Neural cell (in vitro differentiated cells): ENCODE measurements at regions not wholly inside any gene's neighbourhood (a gene's known extent, or its start where the extent isn't known, plus 50 kb on each side); places are given as distances from the start of the nearest gene placed in this dataset.

ENCODE experiments used
- H2AFZ ChIP-seq: fragments of 200-600, 300-800 bp; sonication (generic), shearing (Covaris generic); 2 replicates; pipeline ENCODE4 v1.6.0; 2014; ENCODE audit warnings: low read depth, mild to moderate bottlenecking, antibody characterized with exemption, low read length, moderate library complexity
- H3F3A ChIP-seq: fragments of 200-600 bp; shearing (Covaris generic); 2 replicates; pipeline ENCODE4 v1.6.1; 2016; ENCODE audit warnings: mild to moderate bottlenecking, moderate library complexity, mixed read lengths, antibody characterized with exemption, low read length; ENCODE audit not compliant: insufficient read depth, poor library complexity, severe bottlenecking
- H3K27ac ChIP-seq: fragments of 200-600, 300-800 bp; sonication (generic), shearing (Covaris generic); 2 replicates; pipeline ENCODE4 v1.5.1; 2014; ENCODE audit warnings: mild to moderate bottlenecking, low read length, moderate library complexity
- H3K27me3 ChIP-seq: fragments of 300-800, 200-600 bp; sonication (generic), shearing (Covaris generic); 2 replicates; pipeline ENCODE4 v1.6.0; 2014; ENCODE audit warnings: mild to moderate bottlenecking, low read depth, low read length, moderate library complexity; ENCODE audit not compliant: insufficient read depth
- H3K36me3 ChIP-seq: fragments of 300-800, 200-600 bp; sonication (generic), shearing (Covaris generic); 2 replicates; pipeline ENCODE4 v1.5.1; 2014; ENCODE audit warnings: mild to moderate bottlenecking, antibody characterized with exemption, low read length, moderate library complexity; ENCODE audit not compliant: insufficient read depth
- H3K4me2 ChIP-seq: fragments of 300-800, 200-600 bp; sonication (generic), shearing (Covaris generic); 2 replicates; pipeline ENCODE4 v1.6.0; 2014; ENCODE audit warnings: mild to moderate bottlenecking, low read length
- H3K4me3 ChIP-seq: fragments of 300-800, 200-600 bp; sonication (generic), shearing (Covaris generic); 2 replicates; pipeline ENCODE4 v1.5.1; 2014; ENCODE audit warnings: mild to moderate bottlenecking, low read length, moderate library complexity
- H3K79me2 ChIP-seq: fragments of 200-600 bp; shearing (Covaris generic); replicated peaks from 2 replicates; pipeline ENCODE4 v1.6.0; 2014; ENCODE audit warnings: mild to moderate bottlenecking, low read length, moderate library complexity; ENCODE audit not compliant: insufficient read depth
- H3K9ac ChIP-seq: fragments of 300-800, 200-600 bp; sonication (generic), shearing (Covaris generic); 2 replicates; pipeline ENCODE4 v1.6.1; 2016; ENCODE audit warnings: mild to moderate bottlenecking, low read length, mixed read lengths
- H3K9me2 ChIP-seq: fragments of 200-600 bp; shearing (Covaris generic); 2 replicates; pipeline ENCODE4 v1.6.1; 2016; ENCODE audit warnings: mild to moderate bottlenecking, low read length, mixed read lengths; ENCODE audit not compliant: insufficient read depth
- H3K9me3 ChIP-seq: fragments of 200-600, 300-800 bp; sonication (generic), shearing (Covaris generic); 2 replicates; pipeline ENCODE4 v1.6.1; 2016; ENCODE audit warnings: mild to moderate bottlenecking, mixed run types, low read length, moderate library complexity, mixed read lengths
- H4K20me1 ChIP-seq: fragments of 200-600 bp; shearing (Covaris generic); 2 replicates; pipeline ENCODE4 v1.6.1; 2016; ENCODE audit warnings: mild to moderate bottlenecking, mixed run types; ENCODE audit not compliant: insufficient read depth
- CTCF ChIP-seq: fragments of 450-650 bp; IDR thresholded peaks from 2 replicates; pipeline ENCODE4 v1.5.1; 2014; ENCODE audit warnings: antibody characterized with exemption, mild to moderate bottlenecking, moderate library complexity; ENCODE audit not compliant: poor library complexity, severe bottlenecking
- EP300 ChIP-seq: fragments of 450-650 bp; conservative IDR thresholded peaks from 2 replicates; pipeline ENCODE4 v1.6.1; 2014; ENCODE audit warnings: antibody characterized with exemption, mild to moderate bottlenecking, moderate library complexity; ENCODE audit not compliant: poor library complexity, severe bottlenecking
- EZH2 ChIP-seq: fragments of 200-600, 300-800 bp; shearing (Covaris generic), sonication (generic); IDR thresholded peaks from 2 replicates; pipeline ENCODE4 v1.6.1; 2014; ENCODE audit warnings: antibody characterized with exemption, low read length, borderline replicate concordance, mild to moderate bottlenecking; ENCODE audit not compliant: insufficient read depth, poor library complexity, severe bottlenecking
- MXI1 ChIP-seq: fragments of 450-650 bp; conservative IDR thresholded peaks from 2 replicates; pipeline ENCODE4 v1.6.1; 2014; ENCODE audit warnings: antibody characterized with exemption, mild to moderate bottlenecking; ENCODE audit not compliant: poor library complexity, severe bottlenecking
- POLR2AphosphoS5 ChIP-seq: IDR thresholded peaks from 2 replicates; pipeline ENCODE4 v1.6.1; 2012
- RAD21 ChIP-seq: fragments of 450-650 bp; conservative IDR thresholded peaks from 2 replicates; pipeline ENCODE4 v1.6.1; 2014; ENCODE audit warnings: antibody characterized with exemption, mild to moderate bottlenecking, moderate library complexity
- SMC3 ChIP-seq: fragments of 450-650 bp; conservative IDR thresholded peaks from 2 replicates; pipeline ENCODE4 v1.6.1; 2014; ENCODE audit warnings: antibody characterized with exemption, mild to moderate bottlenecking, moderate library complexity; ENCODE audit not compliant: poor library complexity
- TAF1 ChIP-seq: IDR thresholded peaks from 2 replicates; pipeline ENCODE4 v1.6.1; 2012; ENCODE audit warnings: low read depth
- TF ChIP-seq, protein P1 (sequence below): IDR thresholded peaks from 2 replicates; pipeline ENCODE4 v1.6.1; 2012; ENCODE audit warnings: borderline replicate concordance

- Histone ChIP-seq H3K9me2 (no peaks in the 10 kb centered on the region), H3F3A (no peaks in the 10 kb centered on the region), H3K36me3 (no peaks in the 10 kb centered on the region), H3K9me3 (no peaks in the 10 kb centered on the region), H2AFZ (no peak overlapping the region), H3K9ac (no peak overlapping the region), H3K27ac (no peak overlapping the region), H3K27me3 (no peaks in the 10 kb centered on the region), H4K20me1 (no peaks in the 10 kb centered on the region), H3K79me2 (no peaks in the 10 kb centered on the region), H3K4me3 (no peak overlapping the region), H3K4me2 (no peak overlapping the region)
- TF ChIP-seq EP300 (no peak), SMC3 (no peak), RAD21 (no peak), TAF1 (no peak), CTCF (no peak), POLR2AphosphoS5 (no peak), EZH2 (no peak), MXI1 (no peak)
- TF ChIP-seq, protein P1, sequence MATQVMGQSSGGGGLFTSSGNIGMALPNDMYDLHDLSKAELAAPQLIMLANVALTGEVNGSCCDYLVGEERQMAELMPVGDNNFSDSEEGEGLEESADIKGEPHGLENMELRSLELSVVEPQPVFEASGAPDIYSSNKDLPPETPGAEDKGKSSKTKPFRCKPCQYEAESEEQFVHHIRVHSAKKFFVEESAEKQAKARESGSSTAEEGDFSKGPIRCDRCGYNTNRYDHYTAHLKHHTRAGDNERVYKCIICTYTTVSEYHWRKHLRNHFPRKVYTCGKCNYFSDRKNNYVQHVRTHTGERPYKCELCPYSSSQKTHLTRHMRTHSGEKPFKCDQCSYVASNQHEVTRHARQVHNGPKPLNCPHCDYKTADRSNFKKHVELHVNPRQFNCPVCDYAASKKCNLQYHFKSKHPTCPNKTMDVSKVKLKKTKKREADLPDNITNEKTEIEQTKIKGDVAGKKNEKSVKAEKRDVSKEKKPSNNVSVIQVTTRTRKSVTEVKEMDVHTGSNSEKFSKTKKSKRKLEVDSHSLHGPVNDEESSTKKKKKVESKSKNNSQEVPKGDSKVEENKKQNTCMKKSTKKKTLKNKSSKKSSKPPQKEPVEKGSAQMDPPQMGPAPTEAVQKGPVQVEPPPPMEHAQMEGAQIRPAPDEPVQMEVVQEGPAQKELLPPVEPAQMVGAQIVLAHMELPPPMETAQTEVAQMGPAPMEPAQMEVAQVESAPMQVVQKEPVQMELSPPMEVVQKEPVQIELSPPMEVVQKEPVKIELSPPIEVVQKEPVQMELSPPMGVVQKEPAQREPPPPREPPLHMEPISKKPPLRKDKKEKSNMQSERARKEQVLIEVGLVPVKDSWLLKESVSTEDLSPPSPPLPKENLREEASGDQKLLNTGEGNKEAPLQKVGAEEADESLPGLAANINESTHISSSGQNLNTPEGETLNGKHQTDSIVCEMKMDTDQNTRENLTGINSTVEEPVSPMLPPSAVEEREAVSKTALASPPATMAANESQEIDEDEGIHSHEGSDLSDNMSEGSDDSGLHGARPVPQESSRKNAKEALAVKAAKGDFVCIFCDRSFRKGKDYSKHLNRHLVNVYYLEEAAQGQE: no peak
Measured at GRCh38 chr13:64626105-64626504, 2604.0 kb downstream of the PCDH9 start.

DNA sequence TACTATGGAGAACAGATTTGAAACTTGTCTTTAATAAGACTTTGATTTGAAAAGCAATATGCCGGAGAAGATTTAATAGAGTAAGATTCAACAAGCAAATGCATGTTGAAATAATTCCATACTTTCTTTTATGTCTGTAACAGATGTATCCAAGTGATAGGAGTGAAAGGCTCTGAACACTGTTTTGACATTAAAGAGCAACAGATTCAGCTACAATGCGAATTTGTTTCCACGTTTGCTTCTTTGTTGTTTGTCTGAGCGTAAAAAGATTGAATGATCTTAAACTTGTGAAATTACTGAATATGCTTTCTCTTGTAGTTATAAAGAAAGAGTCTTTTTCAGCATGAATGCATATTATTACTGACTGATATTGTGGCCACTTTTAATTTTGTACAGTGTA, 2612.9 kb downstream of the PCDH9 start:
- TF ChIP-seq MXI1 (no peak), POLR2AphosphoS5 (peak; percentile 68), CTCF (no peak), SMC3 (no peak), EP300 (peak; percentile 31)
- Histone ChIP-seq H3K4me3 (no peak overlapping the region), H2AFZ (no peak overlapping the region), H4K20me1 (no peaks in the 10 kb centered on the region), H3K27ac (no peak overlapping the region), H3K4me2 (no peak overlapping the region), H3K79me2 (no peaks in the 10 kb centered on the region), H3F3A (no peaks in the 10 kb centered on the region), H3K9me2 (no peaks in the 10 kb centered on the region), H3K9me3 (no peaks in the 10 kb centered on the region), H3K27me3 (no peaks in the 10 kb centered on the region), H3K9ac (no peak overlapping the region), H3K36me3 (no peaks in the 10 kb centered on the region)
